ENCODE measurements at regions not wholly inside any gene's neighbourhood (a gene's known extent, or its start where the extent isn't known, plus 50 kb on each side); places are given as distances from the start of the nearest gene placed in this dataset.

DNA sequence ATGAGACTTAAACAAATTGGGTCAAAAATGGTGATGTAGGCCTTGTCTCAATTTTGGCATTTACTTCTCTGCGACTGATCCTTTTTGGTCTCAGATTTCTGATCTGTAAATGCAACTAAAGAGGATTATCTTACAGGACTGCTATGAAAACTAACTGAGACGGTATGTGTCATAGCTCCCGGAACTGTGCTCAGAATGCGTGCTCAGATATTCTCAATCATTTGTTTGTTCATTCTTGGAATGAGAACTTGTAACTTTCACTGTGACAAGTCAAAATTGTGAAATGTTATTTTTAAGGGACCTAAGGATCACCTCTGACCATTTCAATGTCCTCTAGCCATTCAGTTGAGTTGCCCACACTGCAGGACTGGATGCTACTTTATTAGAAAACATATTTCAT is 498.2 kb upstream of the PIK3C3 start:
- DNase-seq, result no peak

DNA sequence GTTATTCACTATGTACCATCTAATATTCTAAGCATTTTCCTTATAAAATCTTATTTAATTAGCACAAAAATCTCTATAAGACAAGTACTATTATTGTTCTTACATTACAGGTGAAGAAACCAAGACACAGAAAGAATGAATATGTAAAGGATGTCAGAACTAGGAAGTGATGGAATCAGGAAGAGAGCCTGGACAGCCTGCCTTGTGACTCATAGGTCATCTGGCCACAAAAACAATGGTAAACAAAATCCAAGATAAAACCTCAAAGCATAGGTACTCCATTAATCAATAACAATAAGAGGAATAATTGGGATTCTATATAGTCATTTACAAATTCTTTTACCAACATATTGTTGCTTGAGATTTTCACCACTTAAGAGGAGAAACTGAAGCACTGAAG is 505.4 kb upstream of the PIK3C3 start:
- no peak for DNase-seq

DNA sequence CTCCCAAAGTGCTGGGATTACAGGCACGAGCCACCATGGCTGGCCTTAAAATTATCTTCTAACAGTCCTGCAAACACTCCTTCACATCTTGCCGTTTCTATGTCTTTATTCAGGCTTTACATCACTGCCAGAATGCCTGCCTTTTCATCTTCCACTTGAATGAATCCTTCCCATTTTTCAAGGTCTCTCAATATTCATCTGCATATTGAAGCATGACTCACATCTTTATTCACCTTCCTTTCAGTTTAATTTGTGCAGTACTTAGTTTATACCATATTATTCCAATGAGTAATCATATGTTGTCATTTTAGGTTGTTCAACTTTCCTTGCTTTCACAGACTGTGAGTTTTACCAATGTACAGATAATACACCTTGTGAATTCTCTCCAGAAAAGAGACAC is 510.1 kb upstream of the PIK3C3 start:
- no peak for DNase-seq

DNA sequence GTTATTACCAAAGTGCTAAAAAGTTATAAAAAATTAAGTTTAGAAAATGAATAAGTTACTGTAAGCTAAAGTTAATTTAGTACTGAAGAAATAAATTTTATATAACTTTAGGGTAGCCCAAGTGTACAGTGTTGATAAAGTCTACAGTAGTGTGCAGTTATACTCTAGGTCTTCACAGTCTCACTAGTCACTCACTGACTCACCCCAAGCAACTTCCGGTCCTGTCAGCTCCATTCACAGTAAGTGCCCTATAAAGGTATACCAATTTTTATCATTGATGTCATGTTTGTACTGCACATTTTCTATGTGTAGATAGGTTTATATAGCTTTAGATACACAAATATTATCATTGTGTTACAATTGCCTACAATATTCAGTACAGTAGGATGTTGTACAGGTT is 518.3 kb upstream of the PIK3C3 start:
- DNase-seq, result no peak

DNA sequence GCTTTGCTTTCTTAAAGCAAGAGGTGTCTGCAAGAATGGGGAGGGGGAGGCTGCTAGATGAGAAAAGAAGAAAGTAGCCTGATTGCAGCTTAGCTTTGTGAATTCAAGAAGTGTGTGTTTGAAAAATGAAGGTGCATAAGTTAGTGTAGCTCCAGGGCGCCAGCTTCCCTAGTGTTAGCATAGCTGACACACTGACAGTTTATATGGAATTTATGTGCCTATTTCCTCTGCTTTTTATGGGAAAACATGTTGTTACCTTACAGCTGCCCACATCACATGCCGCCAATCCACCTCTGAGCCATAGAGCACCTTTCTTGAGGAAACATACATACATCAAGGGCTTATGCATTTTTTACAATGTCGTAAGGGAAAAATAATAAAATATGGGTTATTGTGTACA is 536.4 kb upstream of the PIK3C3 start:
- DNase-seq, result no peak

DNA sequence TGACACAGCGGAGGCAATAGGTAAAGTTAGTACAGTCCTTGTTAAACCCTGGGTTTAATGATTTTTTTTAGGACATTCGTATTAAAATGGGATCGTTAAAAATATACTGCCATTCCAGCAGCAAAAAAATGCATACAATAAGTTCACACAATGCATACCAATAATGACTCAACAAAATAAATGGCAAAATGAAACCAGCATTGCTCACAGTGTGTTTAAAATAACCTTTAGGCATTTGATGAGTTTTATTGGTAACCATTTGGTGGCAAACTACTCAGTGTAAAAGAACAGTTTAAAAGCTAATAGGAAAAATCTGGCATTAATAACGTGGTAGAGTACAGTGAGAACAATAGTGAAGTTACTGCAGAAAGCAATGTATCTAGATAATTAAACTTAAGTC is 539.0 kb upstream of the PIK3C3 start:
- no peak for DNase-seq

GRCh38 chr18:41410006-41410405 is 545.0 kb upstream of the PIK3C3 start:
- DNase-seq, result no peak

DNA sequence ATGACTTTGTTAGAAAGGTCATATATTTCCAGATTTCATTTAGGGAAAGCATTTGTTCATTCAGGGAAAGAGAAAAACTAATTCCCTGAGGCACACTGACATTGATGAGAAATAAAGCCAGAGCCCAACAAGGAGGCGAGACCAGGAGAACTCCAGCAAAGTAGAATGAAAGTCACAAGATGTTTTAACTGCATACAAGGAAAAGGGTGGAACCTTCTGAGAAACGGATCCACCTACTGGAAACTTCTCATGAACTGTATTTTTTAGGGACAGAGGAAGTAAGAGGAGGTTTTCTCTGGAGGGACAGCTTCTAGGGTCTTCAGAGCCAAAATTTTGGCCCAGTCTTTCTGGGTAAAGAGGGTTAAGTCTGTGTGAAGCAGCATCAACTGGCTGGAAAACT is 548.2 kb upstream of the PIK3C3 start:
- DNase-seq, result no peak

GRCh38 chr18:41396861-41397260 is 558.2 kb upstream of the PIK3C3 start:
- no peak for DNase-seq

GRCh38 chr18:41396211-41396610 is 558.8 kb upstream of the PIK3C3 start:
- DNase-seq, result no peak

GRCh38 chr18:41395695-41396094 is 559.3 kb upstream of the PIK3C3 start:
- DNase-seq, result no peak

DNA sequence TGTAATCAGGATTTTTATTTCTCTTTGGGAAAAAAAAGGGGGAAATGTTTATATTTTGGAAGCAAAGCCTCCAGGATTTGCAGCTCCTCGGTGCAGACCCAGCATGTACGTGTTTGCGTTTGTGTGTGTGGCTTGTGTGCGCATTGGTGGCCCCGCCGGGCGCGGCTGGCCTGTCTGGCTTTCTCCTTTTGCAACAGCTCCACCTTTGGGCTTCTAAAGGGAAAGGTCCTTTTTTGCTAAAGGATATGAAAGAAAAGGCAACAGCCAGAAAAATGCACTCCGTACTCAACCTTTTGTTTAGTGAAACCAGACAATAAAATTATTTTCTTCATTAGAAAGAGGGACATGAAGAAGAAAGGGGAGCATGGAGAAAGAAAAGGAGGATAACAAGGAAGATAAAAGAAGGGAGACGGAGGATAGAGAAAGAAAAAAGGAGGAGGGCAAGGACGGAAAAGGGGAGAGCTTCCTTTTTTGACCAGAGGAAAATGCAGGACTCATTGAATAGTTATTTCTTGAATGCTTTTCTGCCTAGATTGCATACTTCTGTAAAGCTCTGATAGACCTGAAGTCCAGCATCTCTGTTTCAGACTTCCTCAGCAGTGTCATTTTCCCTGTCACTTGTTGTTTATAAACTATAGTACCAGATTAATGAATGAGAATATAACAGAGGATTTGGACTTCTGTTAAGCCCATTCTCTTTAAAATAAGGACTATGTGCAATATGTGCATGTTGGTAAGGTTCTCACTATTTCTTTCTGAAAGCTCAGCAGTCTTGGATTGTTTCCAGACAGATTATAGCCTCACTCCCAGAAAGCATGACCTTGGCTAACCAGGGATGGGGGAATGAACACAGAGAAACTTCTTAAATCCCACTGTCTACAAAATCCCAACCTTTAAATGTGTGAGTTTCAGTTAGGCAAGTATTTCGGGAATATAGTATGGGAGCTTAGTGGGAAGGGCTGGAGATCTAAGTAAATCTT is 563.1 kb upstream of the PIK3C3 start:
- no peak for DNase-seq

GRCh38 chr18:41390309-41390708 is 564.7 kb upstream of the PIK3C3 start:
- DNase-seq, result no peak

GRCh38 chr18:41378598-41378997 is 576.4 kb upstream of the PIK3C3 start:
- DNase-seq, result no peak

GRCh38 chr18:41373612-41374011 is 581.4 kb upstream of the PIK3C3 start:
- no peak for DNase-seq

GRCh38 chr18:41372046-41372665 is 582.9 kb upstream of the PIK3C3 start:
- DNase-seq, result no peak

DNA sequence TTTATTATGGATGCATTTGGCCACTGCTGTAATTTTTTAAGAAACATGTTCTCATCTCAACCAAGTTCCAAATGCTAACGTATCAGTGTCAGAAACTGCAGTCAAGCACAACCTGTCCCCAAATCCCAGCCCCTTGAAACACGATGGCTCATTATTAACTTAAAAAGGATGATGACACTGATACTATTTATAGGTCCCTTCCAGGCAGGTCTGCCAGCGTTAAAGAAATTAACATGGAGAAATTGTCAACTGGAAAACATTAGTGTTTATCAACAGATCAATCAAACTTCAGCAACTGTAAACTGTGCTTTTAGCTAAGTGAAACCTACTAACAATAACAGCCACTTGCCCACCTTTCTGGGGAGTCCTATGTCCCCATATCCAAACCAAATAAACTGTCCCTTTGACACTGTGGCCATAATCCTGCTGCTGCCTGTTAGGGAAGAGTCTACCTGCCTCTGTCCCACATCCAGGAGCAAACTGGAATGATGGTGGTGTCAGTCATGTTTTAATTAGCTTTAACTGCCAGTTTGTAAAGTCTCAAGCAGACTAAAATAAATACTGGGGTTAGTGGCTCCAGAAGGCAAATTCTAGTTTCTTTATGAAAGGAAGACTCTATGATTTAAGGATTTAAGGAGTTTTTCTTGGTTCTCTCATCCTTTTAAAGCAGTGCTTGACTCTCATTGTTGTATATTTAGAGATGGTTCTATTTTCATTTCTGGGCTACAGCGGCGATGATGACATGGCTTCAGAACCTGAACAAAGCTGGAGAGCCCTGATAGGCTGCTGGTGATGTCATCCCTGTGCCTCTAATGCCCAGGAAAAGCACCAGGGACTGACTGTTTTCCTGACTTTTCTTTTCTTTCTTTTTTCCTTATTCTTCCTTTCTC is 583.6 kb upstream of the PIK3C3 start:
- no peak for DNase-seq

GRCh38 chr18:41370740-41371139 is 584.3 kb upstream of the PIK3C3 start:
- no peak for DNase-seq

- DNase-seq, result no peak
These were observed 597.3 kb upstream of the PIK3C3 start for GRCh38 chr18:41357708-41358107.

GRCh38 chr18:41353777-41354528 is 601.1 kb upstream of the PIK3C3 start:
- DNase-seq, result no peak

- no peak for DNase-seq
These were observed 603.6 kb upstream of the PIK3C3 start for GRCh38 chr18:41351430-41351829.

GRCh38 chr18:41347057-41347456 is 608.0 kb upstream of the PIK3C3 start:
- no peak for DNase-seq

DNA sequence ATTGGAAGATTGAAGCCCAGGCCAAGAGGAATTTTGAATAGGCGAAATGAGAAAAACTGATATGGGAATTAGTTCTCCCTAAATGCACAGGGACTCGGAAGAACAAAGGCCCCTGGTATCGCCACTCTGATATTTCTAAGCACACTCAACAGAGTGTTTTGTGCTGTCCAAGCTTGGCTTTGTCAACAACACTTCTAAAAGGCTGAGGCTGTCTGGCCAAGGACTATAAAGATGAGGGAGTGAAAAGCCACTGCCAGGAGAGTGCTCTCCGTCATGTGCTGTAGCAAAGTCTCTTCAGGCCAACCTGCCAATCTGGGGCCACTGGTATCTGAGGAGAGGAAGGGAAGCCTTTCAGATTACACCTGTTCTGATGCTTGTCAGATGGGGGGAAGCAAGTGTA is 611.2 kb upstream of the PIK3C3 start:
- no peak for DNase-seq
